NCI-H2029 treated with DMSO at 0.1 percent for 48 hours (cell line): ENCODE measurements at regions not wholly inside any gene's neighbourhood (a gene's known extent, or its start where the extent isn't known, plus 50 kb on each side); places are given as distances from the start of the nearest gene placed in this dataset.
"Not testable (repeated sequence)": the region's sequence is repeated elsewhere in the genome, so short reads cannot be mapped to it uniquely, and the experiment has no call there.

Source experiments
- DNase-seq: peaks from one replicate; lab custom pipeline; 2025; lab: John Stamatoyannopoulos, UW

DNA sequence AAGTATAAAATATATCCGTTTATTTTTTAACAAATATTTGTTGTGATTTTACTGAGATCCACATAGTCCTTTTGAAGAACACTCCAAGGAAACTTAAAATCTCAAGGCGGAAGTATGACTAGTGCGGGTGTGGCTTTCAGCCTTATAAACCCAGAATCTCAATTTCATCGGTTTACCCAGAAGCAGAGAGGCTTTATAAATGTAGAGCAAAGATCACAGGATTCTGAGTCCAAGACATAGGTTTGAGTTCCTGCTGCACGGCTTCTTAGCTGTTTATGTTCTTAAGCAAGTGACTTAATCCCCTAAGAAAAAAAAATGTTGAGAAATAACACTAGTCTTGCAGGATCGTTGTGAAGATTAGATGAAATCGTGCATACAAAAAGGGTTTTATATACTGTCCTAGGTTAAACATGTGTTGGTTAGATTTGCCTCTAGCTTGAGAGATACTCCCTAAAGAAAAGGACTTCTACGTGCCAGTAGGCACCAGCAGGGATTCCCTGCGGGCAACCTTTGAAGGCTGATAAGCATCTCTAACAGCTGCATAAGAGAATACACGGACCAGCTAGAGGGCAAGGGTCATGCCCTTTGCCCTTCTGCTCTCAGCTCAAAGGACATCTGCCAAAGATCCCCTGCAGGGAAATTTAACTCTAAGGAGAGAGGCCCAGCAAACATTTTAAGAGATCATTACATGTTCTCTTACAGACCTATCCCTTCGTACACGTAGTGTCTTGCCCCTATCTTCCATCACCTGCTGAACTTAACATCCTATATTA lies 130.4 kb upstream of the MIR17HG start:
- DNase-seq = no peak

DNA sequence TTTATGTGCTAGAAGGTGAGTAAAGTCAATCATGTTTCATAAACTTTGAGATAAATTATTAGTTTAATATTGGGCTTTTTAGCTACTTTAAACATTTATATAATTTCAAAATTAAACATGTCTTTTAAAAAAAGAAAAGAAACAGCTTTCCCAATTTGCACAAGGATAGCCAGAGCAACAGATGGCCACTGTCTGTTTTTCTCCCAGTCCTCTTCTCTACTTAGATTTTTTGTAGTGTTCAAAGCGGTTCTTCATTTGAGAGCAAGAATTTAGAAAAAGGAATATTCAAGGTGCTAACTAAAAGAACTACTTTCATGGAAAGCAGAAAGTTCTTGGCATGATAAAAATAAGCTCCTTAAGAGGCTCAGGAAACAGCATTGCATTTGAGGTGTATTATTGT lies 128.3 kb upstream of the MIR17HG start:
- DNase-seq = no peak

DNA sequence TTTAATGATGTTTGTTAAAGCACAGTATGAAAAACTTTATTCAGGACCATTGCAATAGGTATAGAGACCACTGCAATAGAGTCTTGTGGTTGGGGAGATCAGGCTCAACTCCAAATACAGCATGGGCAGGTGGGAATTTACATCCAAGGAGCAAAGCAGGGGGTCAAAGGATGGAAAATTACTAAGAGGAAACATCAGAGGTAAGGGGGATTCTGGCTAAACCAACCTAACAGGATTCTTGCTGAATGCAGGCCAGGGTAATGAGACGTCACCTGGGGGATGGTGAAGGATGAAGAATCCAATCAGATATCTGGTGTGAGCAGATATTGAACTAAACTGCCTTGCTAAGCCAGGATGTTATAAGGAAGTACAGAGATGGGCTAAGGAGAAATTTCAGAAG lies 126.6 kb upstream of the MIR17HG start:
- no peak for DNase-seq

DNA sequence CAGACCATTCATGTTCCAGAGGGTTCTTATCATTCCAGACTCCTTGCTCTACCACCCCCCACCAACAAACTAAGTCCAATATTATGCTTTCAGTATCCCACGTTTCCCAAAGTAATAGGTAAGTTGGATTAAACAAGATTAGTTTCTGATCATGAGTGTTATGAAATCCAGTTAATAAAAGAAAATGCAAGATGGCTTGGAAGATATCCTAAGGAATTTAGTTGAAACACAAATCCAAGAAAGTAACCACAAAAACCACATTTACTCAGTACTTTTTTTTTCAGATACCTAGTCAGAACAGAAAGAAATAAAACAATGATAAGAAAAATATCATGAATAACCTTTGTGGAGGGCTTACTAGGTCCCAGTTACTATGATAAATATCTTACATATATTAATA lies 119.4 kb upstream of the MIR17HG start:
- DNase-seq = no peak

DNA sequence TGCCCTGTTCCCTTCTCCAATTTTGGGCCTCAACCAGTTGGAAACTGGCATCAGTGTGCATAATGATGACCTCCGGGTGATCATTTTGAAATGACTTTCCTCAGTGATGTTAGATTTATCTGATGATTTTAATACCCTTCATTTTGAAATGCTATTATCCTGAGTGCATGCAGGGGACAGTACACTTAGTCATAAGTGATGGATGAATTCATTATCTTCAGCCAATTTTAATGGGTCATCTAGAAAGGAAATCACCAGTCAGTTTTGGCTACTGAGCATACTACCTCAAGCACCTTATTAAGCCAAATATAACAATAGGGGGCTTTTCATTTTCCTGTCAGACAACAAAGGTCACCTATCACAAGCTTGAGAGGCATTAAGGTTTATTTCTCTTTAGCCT lies 118.5 kb upstream of the MIR17HG start:
- no peak for DNase-seq

DNA sequence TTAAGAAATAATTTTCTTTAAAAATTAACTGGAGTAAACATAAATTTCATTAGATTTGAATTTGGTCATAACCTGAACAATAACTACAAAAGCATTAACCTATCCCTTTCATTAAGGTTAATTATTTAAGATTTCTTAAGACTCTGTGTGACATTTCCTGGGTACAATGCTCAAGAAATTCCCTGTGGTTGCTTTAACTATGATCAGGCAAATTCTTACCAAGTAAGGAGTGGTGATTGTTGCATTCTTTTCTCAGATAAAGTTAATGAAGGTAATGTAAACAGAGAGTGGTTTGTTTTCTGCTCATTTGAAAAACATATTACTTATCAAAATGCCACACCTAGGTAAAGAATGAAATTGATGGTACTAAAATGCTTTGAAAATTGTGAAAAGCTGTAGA lies 114.8 kb upstream of the MIR17HG start:
- no peak for DNase-seq

DNA sequence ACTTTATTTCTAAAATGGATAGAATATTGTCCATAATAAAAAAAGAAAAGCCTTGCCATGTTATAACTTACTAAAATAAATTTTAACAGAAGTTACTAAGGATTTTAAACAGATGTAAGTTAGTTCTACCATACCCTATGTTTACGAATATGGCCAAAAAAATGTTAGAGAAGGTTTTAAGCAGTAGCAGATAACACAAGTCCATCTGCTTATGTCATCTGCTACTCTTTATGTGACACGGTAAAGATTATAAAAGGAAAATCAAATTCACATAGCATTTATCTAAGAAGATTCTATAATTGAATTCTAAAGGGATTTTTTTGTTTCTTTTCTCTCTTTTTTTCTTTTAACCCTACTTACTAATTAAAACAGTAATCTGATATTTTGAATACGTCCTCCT lies 114.2 kb upstream of the MIR17HG start:
- DNase-seq = no peak

DNA sequence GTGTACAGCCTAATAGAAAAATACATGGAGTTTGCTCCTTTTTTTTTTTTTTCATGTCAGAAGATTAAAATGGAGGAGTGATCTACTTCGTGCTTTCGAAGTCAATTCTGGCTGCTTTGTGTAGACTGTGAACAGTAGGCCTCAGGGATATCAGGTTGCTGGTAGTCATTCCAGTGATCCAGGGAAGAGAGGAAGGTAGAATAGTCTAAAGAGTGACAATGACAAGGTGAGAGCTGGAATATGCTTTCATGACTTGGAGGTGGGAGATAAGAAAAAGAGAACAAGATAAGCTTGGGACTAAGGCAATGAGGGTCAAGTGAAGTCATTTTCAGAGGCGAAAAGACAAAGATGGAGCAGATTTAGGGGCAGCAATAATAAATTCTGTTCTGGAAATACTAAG lies 111.3 kb upstream of the MIR17HG start:
- DNase-seq = no peak

DNA sequence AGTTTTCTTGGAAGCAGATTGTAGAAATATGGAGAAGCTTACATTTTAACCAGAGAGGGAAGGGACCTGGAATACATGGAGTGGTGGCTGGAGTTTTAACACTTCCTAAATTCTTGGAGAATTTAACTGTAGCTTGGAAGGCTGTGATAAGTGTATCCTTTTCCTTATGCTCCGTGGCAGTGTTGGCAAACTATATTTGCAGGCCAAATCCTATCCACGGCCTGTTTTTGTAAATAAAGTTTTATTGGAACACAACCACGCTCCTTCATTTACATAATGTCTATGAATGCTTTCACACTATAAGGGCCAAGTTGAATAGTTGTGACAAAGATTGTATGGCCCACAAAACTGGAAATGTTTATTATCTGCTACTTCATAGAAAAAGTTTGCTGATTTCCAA lies 110.6 kb upstream of the MIR17HG start:
- DNase-seq = no peak

DNA sequence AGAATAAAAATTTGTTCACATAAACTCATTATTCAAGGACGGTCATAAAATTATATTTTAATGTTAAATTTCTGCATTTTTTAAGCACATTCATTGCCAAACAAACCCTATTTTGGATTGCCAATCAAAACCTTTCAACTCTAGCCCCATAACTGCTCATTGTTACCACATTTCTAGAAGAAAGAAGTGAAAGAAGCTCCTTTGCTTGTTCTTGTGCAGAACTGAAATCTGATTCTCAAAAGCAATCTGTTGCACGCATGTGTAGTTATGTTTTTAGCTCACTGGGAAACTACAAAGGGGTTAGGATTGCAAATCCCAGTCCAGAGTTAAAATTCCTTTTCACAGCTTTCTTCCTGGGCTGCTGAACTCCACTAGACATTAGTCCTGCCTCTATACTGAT lies 109.5 kb upstream of the MIR17HG start:
- DNase-seq = no peak

DNA sequence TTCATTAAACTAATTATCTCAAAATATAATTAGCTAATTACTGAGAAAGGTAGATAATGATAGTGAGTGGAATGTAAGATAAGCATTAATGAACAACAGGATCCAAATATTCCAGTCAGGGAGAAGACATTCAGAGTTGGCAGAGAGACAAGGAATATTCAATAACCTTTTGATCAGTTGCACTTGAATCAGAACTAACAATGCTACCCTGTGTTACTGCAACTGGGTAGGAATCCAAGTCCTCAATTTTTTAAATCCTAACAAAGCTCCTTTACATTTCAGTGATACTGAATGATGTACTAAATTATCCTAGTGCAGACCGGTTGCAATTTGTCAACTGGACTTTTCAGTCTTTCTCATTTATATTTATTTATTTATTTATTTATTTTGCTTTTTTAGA lies 107.1 kb upstream of the MIR17HG start:
- no peak for DNase-seq

DNA sequence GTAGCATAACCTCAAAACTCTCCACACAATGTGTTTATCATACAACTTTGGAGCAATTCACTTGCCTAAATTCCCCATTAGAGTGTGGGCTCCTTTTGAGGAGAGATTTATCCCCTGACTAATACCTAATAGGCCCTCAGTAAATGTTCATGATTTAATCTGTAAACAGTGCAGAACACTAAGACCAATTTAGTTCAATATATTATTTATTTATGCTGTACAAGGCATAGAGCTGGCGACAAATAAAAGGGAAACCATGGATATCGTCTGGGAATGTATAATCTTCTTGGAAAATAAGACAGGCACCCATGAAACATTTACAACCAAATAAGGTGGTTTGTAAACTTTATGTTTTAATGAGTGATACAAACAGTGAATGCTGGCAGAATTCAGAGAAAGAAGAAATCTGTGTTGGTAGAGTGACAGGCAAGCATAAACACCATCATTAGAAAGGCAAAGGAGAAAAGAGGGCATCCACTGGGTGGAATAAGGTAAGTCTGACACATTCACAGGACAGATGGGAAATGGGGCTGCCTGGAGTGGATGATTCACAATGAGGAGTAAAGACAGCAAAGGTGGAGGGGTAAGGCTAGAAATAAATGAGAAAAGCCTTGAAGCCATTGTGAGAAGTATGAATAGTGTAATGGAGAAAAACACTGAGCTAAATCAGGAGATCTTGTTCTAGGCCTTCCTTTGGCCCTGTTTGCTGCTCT lies 106.1 kb upstream of the MIR17HG start:
- no peak for DNase-seq

DNA sequence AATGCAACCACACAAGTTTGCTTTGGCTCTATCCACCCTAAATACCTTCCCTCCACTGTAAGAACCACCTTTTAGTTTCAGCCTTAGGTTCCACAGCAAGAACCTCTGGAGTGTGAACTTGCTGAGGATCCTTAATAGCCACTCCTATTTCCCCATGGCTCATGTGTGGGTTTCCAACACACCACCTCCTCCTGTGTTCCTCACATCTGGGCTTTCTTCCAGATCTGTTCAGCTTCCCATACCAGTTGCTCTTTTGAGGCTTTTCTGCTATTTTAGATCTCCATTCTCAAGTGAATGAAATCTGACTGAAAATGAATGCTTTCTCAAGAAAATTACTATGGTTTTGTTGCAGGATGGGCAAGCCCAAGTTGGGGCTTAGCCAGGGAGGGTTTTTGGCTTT lies 104.8 kb upstream of the MIR17HG start:
- DNase-seq = no peak

DNA sequence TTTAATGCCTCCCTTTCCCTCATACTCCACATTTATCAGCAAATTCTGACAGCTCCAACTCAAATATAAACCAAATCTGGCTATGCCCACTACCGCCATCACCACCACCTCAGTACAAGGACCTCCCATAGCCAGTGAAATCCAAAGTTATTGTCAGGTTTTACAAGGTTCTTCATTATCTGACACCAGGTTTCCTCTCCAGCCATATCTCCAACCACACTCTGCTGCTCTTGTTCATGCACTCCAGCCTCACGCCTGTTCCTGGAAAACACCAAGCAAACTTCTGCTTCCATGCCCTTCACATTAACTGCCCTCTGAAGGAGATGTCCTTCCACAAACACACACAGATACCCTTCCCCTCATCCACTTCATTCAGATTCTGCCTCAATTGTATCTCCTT lies 102.2 kb upstream of the MIR17HG start:
- no peak for DNase-seq

DNA sequence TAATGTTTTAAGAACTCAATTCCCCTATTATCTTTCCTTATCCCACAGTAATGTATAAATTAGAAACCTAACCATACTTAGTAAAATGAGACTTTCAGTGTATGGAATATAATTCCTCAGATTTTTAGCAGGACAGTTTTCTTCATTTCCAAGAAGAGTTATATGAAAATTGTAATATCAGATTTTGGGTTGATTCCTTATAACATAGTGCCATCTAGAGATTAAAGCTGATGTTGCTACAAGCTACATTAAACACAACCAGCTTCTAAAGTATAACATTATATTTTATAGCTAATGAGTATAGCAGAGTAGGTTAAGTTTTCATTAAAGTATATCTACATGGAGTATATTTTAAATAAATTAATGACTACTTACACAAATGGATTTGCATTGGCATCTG lies 99.7 kb upstream of the MIR17HG start:
- no peak for DNase-seq

DNA sequence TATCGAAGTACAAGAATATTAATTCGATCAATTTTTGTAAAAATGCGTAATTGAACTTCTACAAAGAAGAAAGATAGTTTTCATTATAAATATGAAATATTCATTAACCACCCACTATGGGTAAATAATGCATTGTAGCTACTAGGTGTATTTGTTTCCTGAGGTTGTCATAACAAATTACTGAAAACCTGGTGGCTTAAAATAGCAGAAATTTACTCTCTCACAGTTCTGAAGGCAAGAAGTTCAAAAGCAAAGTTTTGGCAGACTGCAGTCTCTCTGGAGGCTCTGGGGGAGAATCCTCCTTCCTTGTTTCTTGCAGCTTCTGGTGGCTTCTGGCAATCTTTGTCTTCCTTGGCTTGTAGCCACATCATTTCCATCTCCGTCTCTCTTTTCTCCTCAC lies 99.2 kb upstream of the MIR17HG start:
- DNase-seq = no peak

DNA sequence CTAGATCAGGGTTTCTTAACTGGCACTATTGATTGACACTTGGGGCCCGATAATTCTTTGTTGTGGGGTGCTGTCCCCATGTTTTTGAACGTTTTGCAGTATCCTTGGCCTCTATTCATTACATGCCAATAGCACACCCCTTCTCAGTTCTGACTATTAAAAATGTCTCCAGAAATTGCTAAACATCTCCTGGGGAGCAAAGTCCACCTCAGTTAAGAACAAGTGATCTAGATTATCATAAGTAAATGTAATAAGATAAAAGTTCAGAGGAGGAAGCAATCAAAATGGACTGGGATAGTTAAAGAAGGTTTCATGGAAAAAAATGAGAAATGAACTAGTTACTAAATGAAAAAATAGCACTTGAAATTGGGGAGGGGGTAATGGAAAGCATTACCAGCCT lies 98.1 kb upstream of the MIR17HG start:
- DNase-seq = no peak

DNA sequence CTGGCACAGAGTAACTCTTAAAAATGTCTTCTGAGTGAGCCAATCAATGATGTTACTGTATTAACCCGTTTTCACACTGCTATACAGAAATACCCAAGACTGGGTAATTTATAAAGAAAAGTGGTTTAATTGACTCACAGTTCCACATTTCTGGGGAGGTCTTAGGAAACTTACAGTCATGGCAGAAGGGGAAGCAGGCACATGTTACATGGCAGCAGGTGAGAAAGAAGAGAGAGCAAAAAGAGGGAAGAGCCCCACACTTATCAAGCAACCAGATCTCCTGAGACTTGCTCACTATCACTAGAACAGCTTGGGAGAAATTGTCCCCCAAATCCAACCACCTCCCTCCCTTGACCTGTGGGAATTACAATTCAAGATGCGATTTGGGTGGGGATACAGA lies 97.6 kb upstream of the MIR17HG start:
- DNase-seq = no peak

DNA sequence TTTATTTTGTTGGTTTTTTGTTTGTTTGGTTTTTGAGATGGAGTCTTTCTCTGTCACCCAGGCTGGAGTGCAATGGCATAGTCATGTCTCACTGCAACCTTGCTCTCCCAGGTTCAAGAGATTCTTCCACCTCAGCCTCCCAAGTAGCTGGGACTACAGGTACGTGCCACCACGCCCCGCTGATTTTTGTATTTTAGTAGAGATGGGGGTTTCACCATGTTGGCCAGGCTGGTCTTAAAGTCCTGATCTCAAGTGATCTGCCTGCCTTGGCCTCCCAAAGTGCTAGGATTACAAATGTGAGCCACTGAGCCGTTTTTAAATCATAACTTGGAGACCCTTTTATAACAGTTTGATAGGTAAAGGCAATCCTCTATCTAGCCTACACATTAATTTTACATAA lies 95.9 kb upstream of the MIR17HG start:
- DNase-seq = not testable (repeated sequence)

DNA sequence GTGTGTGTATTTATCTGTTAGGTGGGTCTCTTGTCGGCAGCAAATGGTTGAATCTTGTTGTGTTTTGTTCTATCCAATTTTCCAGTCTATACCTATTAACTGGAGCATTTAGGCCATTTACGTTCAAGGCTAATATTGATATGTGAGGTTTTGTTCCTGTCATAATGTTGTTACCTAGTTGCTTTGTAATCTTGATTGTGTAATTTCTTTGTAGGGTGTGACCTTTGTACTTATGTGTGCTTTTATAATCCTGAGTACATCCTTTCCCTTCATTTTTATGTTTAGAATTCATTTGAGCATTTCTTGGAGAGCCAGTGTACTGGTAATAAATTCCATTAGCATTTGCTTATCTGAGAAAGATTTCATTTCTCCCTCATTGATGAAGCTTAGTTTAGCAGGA lies 83.0 kb upstream of the MIR17HG start:
- no peak for DNase-seq

DNA sequence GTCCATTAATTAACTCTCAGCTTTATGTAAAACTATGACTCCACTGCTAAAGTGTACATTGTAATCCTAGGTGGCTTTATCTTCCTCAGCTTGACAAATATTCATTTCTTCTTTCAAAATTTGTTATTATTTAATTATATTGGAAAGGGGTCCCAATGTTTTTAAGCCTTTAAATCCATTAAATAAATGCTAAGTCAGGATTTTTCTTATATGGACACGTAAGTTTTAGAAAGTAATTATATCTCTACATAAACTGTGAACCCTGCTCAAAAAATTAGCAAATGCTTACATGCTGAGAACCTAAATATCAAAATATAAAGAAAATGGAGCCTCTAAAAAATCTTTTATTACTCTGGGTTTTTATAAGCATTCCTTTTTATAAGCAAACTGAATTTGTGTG lies 78.2 kb upstream of the MIR17HG start:
- DNase-seq = no peak

DNA sequence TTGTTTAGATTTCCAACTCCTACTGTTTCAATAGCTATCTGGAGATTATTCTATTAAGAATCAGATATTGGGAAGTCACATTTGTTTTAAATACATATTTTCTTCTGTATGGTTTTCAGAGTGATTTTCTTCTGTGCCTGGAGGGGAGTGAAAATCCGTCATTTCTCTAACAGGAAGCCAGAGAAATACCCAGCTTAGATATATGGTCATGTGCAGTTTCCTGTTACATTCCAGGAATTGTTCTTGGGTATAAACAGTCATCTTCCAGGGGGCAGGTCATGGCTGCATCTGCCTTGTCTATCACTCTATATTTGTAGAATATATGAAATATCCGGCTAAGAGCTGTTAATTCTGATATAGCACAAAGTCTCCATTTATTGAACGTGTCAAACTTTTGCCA lies 77.5 kb upstream of the MIR17HG start:
- DNase-seq = no peak

DNA sequence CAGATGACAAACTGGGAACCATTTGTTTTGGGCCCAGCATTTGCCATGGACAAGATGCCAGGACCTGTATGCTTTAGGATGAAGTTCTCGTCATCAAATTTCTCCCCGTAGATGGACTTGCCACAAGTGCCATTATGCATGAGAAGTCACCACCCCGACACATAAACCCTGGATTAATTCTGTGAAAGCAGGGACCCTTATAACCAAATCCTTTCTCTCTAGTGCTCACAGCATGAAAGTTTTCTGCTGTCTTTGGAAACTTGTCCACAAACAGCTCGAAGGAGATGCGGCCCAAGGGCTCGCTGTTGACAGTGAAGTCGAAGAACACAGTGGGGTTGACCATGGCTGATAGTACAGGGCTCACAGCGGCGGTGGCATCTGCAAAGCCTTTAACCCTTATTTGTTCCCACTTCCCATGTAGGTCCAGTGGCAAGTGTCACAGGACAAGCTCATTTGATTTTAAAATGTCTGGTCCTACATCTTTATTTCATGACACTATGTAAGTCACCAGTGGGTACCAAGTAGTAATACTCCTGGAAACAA lies 75.2 kb upstream of the MIR17HG start:
- no peak for DNase-seq

DNA sequence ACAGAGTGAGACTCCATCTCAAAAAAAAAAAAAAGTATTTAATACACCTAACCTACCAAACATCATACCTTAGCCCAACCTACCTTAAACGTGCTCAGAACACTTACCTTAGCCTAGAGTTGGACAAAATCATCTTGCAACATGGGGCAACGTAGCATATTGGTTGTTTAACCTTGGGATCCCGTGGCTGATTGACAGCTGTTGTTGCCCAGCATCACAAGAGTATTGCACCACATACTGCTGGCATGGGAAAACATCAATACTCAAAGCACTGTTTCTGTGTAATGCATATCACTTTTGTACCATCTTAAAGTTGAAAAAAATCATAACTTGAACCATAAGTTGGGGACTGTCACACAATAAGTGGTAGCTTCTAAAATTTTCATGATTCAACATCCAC lies 73.8 kb upstream of the MIR17HG start:
- DNase-seq = no peak
